WI38 (cell line): ENCODE measurements at regions not wholly inside any gene's neighbourhood (a gene's known extent, or its start where the extent isn't known, plus 50 kb on each side); places are given as distances from the start of the nearest gene placed in this dataset.

Source experiments
- H3K4me3 ChIP-seq: 2 replicates; pipeline ENCODE4 v1.5.1; 2011; ENCODE audit warnings: low read depth, mild to moderate bottlenecking, control low read depth, low read length
- TF ChIP-seq, protein P1 (sequence below): IDR thresholded peaks from 2 replicates; pipeline ENCODE4 v1.5.1; 2012; ENCODE audit warnings: low read depth, mild to moderate bottlenecking, control low read depth, low read length

DNA sequence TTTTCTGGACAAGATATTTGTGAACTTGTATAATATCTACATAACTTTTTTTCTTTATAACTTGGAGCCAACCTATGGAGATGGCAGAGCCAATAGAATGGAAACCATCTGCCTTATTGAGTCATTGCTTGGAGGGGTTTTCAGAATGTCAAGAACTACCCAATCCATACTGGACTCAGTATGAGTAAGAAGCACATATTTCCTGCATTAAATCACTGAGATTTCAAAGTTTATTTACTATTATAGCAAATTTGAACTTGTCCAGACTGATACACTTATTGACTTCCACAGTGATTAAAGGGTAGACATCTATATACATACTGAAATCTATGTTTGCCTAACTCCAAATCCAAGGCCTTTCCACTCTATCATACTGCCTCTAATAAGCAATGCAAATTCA, 704.0 kb downstream of the KCNA4 start:
- no peak overlapping the region for H3K4me3 ChIP-seq
- TF ChIP-seq, protein P1, sequence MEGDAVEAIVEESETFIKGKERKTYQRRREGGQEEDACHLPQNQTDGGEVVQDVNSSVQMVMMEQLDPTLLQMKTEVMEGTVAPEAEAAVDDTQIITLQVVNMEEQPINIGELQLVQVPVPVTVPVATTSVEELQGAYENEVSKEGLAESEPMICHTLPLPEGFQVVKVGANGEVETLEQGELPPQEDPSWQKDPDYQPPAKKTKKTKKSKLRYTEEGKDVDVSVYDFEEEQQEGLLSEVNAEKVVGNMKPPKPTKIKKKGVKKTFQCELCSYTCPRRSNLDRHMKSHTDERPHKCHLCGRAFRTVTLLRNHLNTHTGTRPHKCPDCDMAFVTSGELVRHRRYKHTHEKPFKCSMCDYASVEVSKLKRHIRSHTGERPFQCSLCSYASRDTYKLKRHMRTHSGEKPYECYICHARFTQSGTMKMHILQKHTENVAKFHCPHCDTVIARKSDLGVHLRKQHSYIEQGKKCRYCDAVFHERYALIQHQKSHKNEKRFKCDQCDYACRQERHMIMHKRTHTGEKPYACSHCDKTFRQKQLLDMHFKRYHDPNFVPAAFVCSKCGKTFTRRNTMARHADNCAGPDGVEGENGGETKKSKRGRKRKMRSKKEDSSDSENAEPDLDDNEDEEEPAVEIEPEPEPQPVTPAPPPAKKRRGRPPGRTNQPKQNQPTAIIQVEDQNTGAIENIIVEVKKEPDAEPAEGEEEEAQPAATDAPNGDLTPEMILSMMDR: no peak

DNA sequence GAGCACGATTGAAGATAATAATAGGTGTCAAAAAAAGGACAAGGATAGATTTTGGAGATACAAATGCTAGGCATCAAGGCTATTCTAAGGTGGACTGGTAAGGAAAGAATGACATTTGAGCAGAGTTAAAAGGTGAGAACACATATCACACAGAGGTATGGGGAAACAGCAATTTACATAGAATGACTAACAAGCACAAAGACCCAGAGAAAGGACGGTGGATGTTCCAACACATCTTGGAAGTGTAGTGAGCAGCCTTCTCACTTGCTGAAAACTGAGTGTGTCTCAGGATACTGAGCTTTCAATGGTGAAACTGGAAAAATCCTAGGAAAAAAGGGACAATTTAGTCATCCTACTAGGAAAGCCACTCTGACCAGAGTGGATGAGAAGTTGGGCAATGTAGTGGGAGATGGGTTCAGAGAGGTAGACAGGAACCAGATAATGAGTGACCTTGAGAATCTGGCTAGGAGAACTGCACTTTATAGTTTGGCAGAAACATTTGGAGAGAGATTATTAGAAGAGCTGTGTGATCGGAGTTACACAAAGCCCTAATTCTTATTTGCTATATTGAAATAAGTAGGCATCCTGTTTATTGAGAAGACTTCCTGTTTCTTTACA, 706.0 kb downstream of the KCNA4 start:
- TF ChIP-seq, protein P1: no peak

DNA sequence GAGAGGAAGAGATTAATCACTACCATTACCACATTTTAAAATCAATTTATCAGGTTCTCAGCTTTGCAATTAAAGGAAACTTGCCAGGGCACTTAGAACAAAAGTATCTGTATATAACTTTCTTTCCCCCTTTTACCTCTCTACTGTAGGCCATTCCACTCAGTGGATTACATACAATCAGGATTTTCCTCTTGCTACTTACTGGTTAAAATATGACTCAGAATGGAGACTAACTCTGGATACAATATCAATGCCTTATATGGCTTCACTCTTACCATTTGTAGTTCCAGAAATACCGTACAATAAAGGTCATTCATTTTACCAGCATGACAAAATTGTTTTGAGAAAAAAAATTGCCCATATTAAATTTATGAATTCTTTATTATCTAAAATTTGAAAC, 706.8 kb downstream of the KCNA4 start:
- no peak overlapping the region for H3K4me3 ChIP-seq
- TF ChIP-seq, protein P1: no peak

More for the DNA sequence above, 706.0 kb downstream of the KCNA4 start:
- no peak overlapping the region for H3K4me3 ChIP-seq

DNA sequence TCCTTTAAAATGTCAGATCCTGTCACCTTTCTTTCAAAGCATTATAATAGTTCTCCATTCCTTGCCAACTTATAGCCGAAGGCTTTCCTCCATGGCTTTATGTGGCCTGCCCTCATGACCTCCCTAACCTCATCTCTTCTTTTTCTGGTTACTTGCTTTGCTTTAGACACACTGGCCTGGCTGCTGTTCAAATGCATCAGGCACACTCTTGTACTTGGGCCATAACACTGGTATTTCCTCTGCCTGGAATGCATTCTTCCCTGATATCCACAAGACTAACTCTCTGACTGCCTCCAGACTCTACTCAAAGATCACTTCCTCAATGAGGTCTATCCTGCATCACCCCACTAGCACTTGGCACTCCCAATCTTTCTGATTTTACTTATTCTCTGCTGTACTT, 710.3 kb downstream of the KCNA4 start:
- H3K4me3 ChIP-seq: no peak overlapping the region
- TF ChIP-seq, protein P1: no peak

DNA sequence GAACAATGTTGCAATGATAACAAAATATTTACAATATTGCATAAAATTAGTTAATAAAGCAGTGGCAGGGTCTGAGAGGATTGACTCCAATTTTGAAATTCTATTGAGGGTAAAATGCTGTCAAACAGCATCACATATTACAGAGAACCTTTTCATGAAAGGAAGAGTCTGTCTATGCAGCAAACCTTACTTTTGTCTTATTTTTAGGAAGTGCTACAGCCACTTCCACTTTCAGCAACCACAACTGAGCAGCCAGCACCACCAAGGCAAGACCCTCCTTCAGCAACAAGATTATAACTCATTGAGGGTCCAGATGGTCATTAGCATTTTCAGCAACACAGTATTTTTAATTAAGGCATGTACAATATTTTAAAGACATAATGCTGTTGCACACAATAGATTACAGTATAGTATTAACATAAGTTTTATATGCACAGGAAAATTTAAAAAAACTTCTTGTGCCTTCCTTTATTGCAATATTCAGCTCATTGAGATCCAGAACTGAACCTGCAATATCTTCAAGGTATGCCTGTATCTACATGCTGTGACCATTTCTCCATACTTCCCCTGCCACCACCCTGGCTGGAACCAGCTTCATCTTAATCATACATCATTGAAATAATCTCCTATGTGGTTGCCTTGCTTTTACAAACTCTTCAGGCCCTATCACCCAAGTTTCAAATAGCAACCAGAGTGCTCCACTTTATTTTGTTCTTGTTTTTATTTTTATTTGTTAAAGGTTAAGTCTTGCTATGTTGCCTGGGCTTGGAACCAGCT, 711.2 kb downstream of the KCNA4 start:
- no peak overlapping the region for H3K4me3 ChIP-seq
- TF ChIP-seq, protein P1: no peak

- no peak overlapping the region for H3K4me3 ChIP-seq
- TF ChIP-seq, protein P1: no peak
Observed at GRCh38 chr11:29300420-29300819, 716.4 kb downstream of the KCNA4 start.

GRCh38 chr11:29296680-29297079, 720.1 kb downstream of the KCNA4 start:
- H3K4me3 ChIP-seq: no peak overlapping the region
- TF ChIP-seq, protein P1: no peak
